ENCODE measurements at regions not wholly inside any gene's neighbourhood (a gene's known extent, or its start where the extent isn't known, plus 50 kb on each side); places are given as distances from the start of the nearest gene placed in this dataset.

GRCh38 chr2:198731842-198732399 lies 725.8 kb downstream of the SATB2 start:
- ChIA-PET CTCF (ENCODE audit: partially characterized antibody) (no interaction called here), POLR2A (ENCODE audit: partially characterized antibody) (no interaction called here)
- Histone ChIP-seq H3K4me3 (ENCODE audit: low read length in 2 of 2) (no peak overlapping the region), H3K27me3 (ENCODE audit: insufficient read depth, low read length) (no peaks in the 10 kb centered on the region), H3K9me3 (ENCODE audit: control insufficient read depth in 1 of 2, low read length in 2 of 2) (no peaks in the 10 kb centered on the region), H3K4me1 (ENCODE audit: insufficient read depth, low read length) (no peaks in the 10 kb centered on the region), H3K27ac (ENCODE audit: low read depth, low read length) (no peak overlapping the region), H3K36me3 (ENCODE audit: insufficient read depth, low read length) (no peaks in the 10 kb centered on the region)
- H3K4me3 Mint-ChIP-seq, result no peak overlapping the region
- H3K27ac Mint-ChIP-seq, result no peak overlapping the region
- peaks cover 0 to 5% of the 10 kb centered on the region in 2 donors for H3K27me3 Mint-ChIP-seq
- no peak for DNase-seq
- no peaks in the 10 kb centered on the region for H3K4me1 Mint-ChIP-seq
- H3K36me3 Mint-ChIP-seq, result no peaks in the 10 kb centered on the region
- intact Hi-C loops (cut with micrococcal nuclease), result loop anchor here (5.0 kb wide), 1 partner anchor 125 kb away; no protein-coding TSS in a partner anchor
- peaks cover 0 to 4% (median 0%) of the 10 kb centered on the region in 8 donors for H3K9me3 Mint-ChIP-seq

- no peak for DNase-seq
Measured at GRCh38 chr2:198720266-198720665, 737.5 kb downstream of the SATB2 start.

DNA sequence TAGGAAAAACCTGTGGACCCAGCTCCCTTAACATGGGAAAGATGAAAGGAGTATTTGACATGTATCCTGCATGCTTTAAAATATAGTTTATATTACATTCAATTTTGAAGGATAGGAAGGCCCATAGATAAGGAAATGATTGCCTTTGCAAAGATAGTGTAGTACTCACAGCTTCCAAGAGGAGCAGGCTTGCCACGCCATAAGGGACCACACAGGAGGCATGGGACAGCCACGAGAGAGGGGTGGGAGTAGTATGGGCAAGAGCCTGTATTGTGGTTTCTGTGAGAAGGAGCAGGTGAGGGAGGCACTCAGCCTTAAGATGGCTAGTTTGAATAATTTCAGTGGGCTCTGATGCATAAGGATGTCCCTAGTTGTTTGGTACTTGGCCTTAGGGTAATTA lies 740.3 kb downstream of the SATB2 start:
- Mint-ChIP-seq H3K27me3 (peaks cover 0 to 2% of the 10 kb centered on the region in 2 donors), H3K4me3 (peak overlapping the region in 1 of 8 donors; percentile 4), H3K9me3 (no peaks in the 10 kb centered on the region), H3K4me1 (no peaks in the 10 kb centered on the region), H3K36me3 (no peaks in the 10 kb centered on the region), H3K27ac (no peak overlapping the region)
- H3K9me3 ChIP-seq (ENCODE audit: control insufficient read depth in 1 of 2, low read length in 2 of 2), result no peaks in the 10 kb centered on the region
- DNase-seq, result no peak
- intact Hi-C loops (cut with micrococcal nuclease), result no loop called here
- no peaks in the 10 kb centered on the region for H3K4me1 ChIP-seq (ENCODE audit: insufficient read depth, low read length)
- H3K36me3 ChIP-seq (ENCODE audit: insufficient read depth, low read length), result no peaks in the 10 kb centered on the region
- H3K27me3 ChIP-seq (ENCODE audit: insufficient read depth, low read length), result no peaks in the 10 kb centered on the region
- H3K27ac ChIP-seq (ENCODE audit: low read depth, low read length), result no peak overlapping the region
- ChIA-PET CTCF (ENCODE audit: partially characterized antibody) (no interaction called here), POLR2A (ENCODE audit: partially characterized antibody) (no interaction called here)
- H3K4me3 ChIP-seq (ENCODE audit: low read length in 2 of 2), result no peak overlapping the region

More at GRCh38 chr2:198720266-198720665, 737.5 kb downstream of the SATB2 start:
- no peaks in the 10 kb centered on the region for H3K36me3 Mint-ChIP-seq
- H3K9me3 Mint-ChIP-seq, result peaks cover 0 to 3% (median 0%) of the 10 kb centered on the region in 8 donors
- H3K27me3 ChIP-seq (ENCODE audit: insufficient read depth, low read length), result no peaks in the 10 kb centered on the region
- no peaks in the 10 kb centered on the region for H3K9me3 ChIP-seq (ENCODE audit: control insufficient read depth in 1 of 2, low read length in 2 of 2)
- H3K4me3 Mint-ChIP-seq, result no peak overlapping the region
- no peaks in the 10 kb centered on the region for H3K36me3 ChIP-seq (ENCODE audit: insufficient read depth, low read length)
- H3K27ac ChIP-seq (ENCODE audit: low read depth, low read length), result no peak overlapping the region
- intact Hi-C loops (cut with micrococcal nuclease), result no loop called here
- no peak overlapping the region for H3K27ac Mint-ChIP-seq
- ChIA-PET CTCF (ENCODE audit: partially characterized antibody) (no interaction called here), POLR2A (ENCODE audit: partially characterized antibody) (no interaction called here)
- H3K4me3 ChIP-seq (ENCODE audit: low read length in 2 of 2), result no peak overlapping the region
- H3K4me1 ChIP-seq (ENCODE audit: insufficient read depth, low read length), result no peaks in the 10 kb centered on the region
- H3K27me3 Mint-ChIP-seq, result peaks cover 0 to 2% of the 10 kb centered on the region in 2 donors
- H3K4me1 Mint-ChIP-seq, result no peaks in the 10 kb centered on the region

GRCh38 chr2:198715302-198715835 lies 742.4 kb downstream of the SATB2 start:
- CTCF ChIA-PET (ENCODE audit: partially characterized antibody), result no interaction called here
- H3K4me3 Mint-ChIP-seq, result no peak overlapping the region
- POLR2A ChIA-PET (ENCODE audit: partially characterized antibody), result no interaction called here

GRCh38 chr2:198712485-198712884 lies 745.3 kb downstream of the SATB2 start:
- no peaks in the 10 kb centered on the region for H3K4me1 Mint-ChIP-seq
- POLR2A ChIA-PET (ENCODE audit: partially characterized antibody), result no interaction called here
- Histone ChIP-seq H3K27me3 (ENCODE audit: insufficient read depth, low read length) (no peaks in the 10 kb centered on the region), H3K4me3 (ENCODE audit: low read length in 2 of 2) (no peak overlapping the region), H3K9me3 (ENCODE audit: control insufficient read depth in 1 of 2, low read length in 2 of 2) (no peaks in the 10 kb centered on the region), H3K4me1 (ENCODE audit: insufficient read depth, low read length) (no peaks in the 10 kb centered on the region), H3K36me3 (ENCODE audit: insufficient read depth, low read length) (no peaks in the 10 kb centered on the region), H3K27ac (ENCODE audit: low read depth, low read length) (no peak overlapping the region)
- no peak for DNase-seq
- no peaks in the 10 kb centered on the region for H3K9me3 Mint-ChIP-seq
- no peaks in the 10 kb centered on the region for H3K36me3 Mint-ChIP-seq
- CTCF ChIA-PET (ENCODE audit: partially characterized antibody), result no interaction called here
- H3K27me3 Mint-ChIP-seq, result peaks cover 0 to under 1% of the 10 kb centered on the region in 2 donors
- no peak overlapping the region for H3K4me3 Mint-ChIP-seq
- H3K27ac Mint-ChIP-seq, result no peak overlapping the region
- intact Hi-C loops (cut with micrococcal nuclease), result no loop called here

More at GRCh38 chr2:198715302-198715835, 742.4 kb downstream of the SATB2 start:
- H3K9me3 ChIP-seq (ENCODE audit: control insufficient read depth in 1 of 2, low read length in 2 of 2), result no peaks in the 10 kb centered on the region
- no peak overlapping the region for H3K27ac ChIP-seq (ENCODE audit: low read depth, low read length)
- H3K27me3 ChIP-seq (ENCODE audit: insufficient read depth, low read length), result no peaks in the 10 kb centered on the region
- H3K4me1 ChIP-seq (ENCODE audit: insufficient read depth, low read length), result no peaks in the 10 kb centered on the region
- intact Hi-C loops (cut with micrococcal nuclease), result no loop called here
- H3K4me3 ChIP-seq (ENCODE audit: low read length in 2 of 2), result no peak overlapping the region
- H3K36me3 Mint-ChIP-seq, result no peaks in the 10 kb centered on the region
- DNase-seq, result no peak
- H3K27ac Mint-ChIP-seq, result no peak overlapping the region
- peaks cover 0 to 2% of the 10 kb centered on the region in 2 donors for H3K27me3 Mint-ChIP-seq
- no peaks in the 10 kb centered on the region for H3K36me3 ChIP-seq (ENCODE audit: insufficient read depth, low read length)
- H3K4me1 Mint-ChIP-seq, result no peaks in the 10 kb centered on the region
- no peaks in the 10 kb centered on the region for H3K9me3 Mint-ChIP-seq

DNA sequence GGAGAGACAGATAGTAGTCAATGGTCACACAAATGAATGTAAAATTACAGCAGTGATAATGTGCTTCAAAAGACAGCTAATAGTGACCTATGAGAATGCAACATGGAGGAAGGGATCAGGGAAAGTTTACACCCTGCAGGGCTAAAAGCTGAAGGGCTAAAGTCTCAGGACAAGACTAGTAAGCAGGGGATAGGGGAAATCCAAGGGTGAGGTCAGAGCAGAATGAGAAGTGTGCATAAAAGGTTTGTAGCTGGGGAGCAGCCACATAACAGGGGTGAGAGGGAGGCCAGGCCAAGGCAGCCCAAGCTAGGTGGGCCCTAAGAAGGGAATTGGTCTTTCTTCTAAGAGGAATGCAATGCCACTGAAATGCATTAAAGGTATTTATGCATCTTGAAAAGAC lies 746.3 kb downstream of the SATB2 start:
- Histone ChIP-seq H3K9me3 (ENCODE audit: control insufficient read depth in 1 of 2, low read length in 2 of 2) (no peaks in the 10 kb centered on the region), H3K4me1 (ENCODE audit: insufficient read depth, low read length) (no peaks in the 10 kb centered on the region), H3K4me3 (ENCODE audit: low read length in 2 of 2) (no peak overlapping the region), H3K27ac (ENCODE audit: low read depth, low read length) (no peak overlapping the region), H3K36me3 (ENCODE audit: insufficient read depth, low read length) (no peaks in the 10 kb centered on the region), H3K27me3 (ENCODE audit: insufficient read depth, low read length) (no peaks in the 10 kb centered on the region)
- DNase-seq, result no peak
- intact Hi-C loops (cut with micrococcal nuclease), result no loop called here
- POLR2A ChIA-PET (ENCODE audit: partially characterized antibody), result no interaction called here
- no peak overlapping the region for H3K4me3 Mint-ChIP-seq
- H3K9me3 Mint-ChIP-seq, result no peaks in the 10 kb centered on the region
- H3K27me3 Mint-ChIP-seq, result no peaks in the 10 kb centered on the region
- H3K27ac Mint-ChIP-seq, result no peak overlapping the region
- H3K36me3 Mint-ChIP-seq, result no peaks in the 10 kb centered on the region
- CTCF ChIA-PET (ENCODE audit: partially characterized antibody), result no interaction called here
- H3K4me1 Mint-ChIP-seq, result no peaks in the 10 kb centered on the region

DNA sequence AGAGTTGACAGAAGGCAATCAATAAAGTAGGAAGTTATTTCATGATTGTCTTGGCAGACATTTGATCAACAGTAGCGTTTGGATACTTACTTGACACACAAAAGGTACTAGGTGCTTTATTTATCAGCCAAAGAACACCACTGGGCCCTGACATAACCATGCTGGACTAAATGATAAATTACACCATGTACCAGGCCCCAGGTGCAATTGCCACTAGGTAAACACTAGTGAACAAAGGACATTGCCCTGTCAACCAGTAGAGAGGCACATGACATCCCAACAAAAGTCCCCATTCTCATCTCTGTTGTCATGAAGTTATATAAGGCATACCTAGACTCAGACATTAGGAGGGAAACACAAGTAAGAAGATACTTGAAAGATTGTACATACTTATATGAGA lies 747.2 kb downstream of the SATB2 start:
- no peak overlapping the region for H3K27ac Mint-ChIP-seq

More for the DNA sequence above, 747.2 kb downstream of the SATB2 start:
- Histone ChIP-seq H3K9me3 (ENCODE audit: control insufficient read depth in 1 of 2, low read length in 2 of 2) (no peaks in the 10 kb centered on the region), H3K27ac (ENCODE audit: low read depth, low read length) (no peak overlapping the region), H3K4me3 (ENCODE audit: low read length in 2 of 2) (no peak overlapping the region), H3K36me3 (ENCODE audit: insufficient read depth, low read length) (no peaks in the 10 kb centered on the region), H3K27me3 (ENCODE audit: insufficient read depth, low read length) (no peaks in the 10 kb centered on the region), H3K4me1 (ENCODE audit: insufficient read depth, low read length) (no peaks in the 10 kb centered on the region)
- Mint-ChIP-seq H3K9me3 (no peaks in the 10 kb centered on the region), H3K27me3 (no peaks in the 10 kb centered on the region), H3K36me3 (no peaks in the 10 kb centered on the region), H3K4me3 (no peak overlapping the region), H3K4me1 (no peaks in the 10 kb centered on the region)
- intact Hi-C loops (cut with micrococcal nuclease), result no loop called here
- DNase-seq, result no peak
- ChIA-PET CTCF (ENCODE audit: partially characterized antibody) (no interaction called here), POLR2A (ENCODE audit: partially characterized antibody) (no interaction called here)

Data from CD4-positive, alpha-beta memory T cell (primary cell).